ENCODE measurements at regions not wholly inside any gene's neighbourhood (a gene's known extent, or its start where the extent isn't known, plus 50 kb on each side); places are given as distances from the start of the nearest gene placed in this dataset.

- Histone ChIP-seq H3K4me3 (no peak overlapping the region), H3K27me3 (no peaks in the 10 kb centered on the region), H3K9me3 (no peaks in the 10 kb centered on the region), H3K36me3 (no peaks in the 10 kb centered on the region), H3K4me1 (no peaks in the 10 kb centered on the region), H3K27ac (no peak overlapping the region)
- 86 to 93% methylated on average over 3 to 4 of the region's 4 CpGs for WGBS, 2 donors
- no peak for DNase-seq
- intact Hi-C loops (cut with DNase I): no loop called here
- no peak for TF ChIP-seq CTCF (IDR thresholded peaks at IDR 0.05)
- no peak for TF ChIP-seq POLR2A (IDR thresholded peaks at IDR 0.05)
Measured at GRCh38 chr11:62073061-62073460, 50.8 kb upstream of the INCENP start.

DNA sequence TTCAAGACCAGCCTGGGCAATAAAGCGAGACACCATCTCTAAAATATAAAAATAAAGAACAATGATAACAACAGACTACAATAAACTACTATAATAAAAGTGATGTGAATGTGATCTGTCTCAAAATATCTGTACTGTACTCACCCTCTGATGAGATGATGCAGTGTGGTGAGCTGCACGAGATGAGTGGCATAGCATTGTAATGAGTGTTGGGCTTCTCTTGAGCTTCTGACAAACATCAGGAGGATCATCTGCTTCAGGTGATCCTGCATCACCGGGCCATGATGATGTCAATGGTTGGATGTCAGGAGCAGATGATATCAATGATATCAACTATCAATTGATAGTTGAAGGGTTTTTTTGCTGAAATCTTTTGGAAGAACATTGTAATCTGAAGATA is 52.4 kb upstream of the INCENP start:
- intact Hi-C loops (cut with DNase I): no loop called here
- Histone ChIP-seq H3K27me3 (no peaks in the 10 kb centered on the region), H3K9me3 (no peaks in the 10 kb centered on the region), H3K4me3 (no peak overlapping the region), H3K4me1 (no peaks in the 10 kb centered on the region), H3K27ac (no peak overlapping the region), H3K36me3 (no peaks in the 10 kb centered on the region)
- TF ChIP-seq CTCF (IDR thresholded peaks at IDR 0.05) (no peak), POLR2A (IDR thresholded peaks at IDR 0.05) (no peak)
- WGBS, 2 donors: 85 to 88% methylated on average over 3 of the region's 3 CpGs
- no peak for DNase-seq

DNA sequence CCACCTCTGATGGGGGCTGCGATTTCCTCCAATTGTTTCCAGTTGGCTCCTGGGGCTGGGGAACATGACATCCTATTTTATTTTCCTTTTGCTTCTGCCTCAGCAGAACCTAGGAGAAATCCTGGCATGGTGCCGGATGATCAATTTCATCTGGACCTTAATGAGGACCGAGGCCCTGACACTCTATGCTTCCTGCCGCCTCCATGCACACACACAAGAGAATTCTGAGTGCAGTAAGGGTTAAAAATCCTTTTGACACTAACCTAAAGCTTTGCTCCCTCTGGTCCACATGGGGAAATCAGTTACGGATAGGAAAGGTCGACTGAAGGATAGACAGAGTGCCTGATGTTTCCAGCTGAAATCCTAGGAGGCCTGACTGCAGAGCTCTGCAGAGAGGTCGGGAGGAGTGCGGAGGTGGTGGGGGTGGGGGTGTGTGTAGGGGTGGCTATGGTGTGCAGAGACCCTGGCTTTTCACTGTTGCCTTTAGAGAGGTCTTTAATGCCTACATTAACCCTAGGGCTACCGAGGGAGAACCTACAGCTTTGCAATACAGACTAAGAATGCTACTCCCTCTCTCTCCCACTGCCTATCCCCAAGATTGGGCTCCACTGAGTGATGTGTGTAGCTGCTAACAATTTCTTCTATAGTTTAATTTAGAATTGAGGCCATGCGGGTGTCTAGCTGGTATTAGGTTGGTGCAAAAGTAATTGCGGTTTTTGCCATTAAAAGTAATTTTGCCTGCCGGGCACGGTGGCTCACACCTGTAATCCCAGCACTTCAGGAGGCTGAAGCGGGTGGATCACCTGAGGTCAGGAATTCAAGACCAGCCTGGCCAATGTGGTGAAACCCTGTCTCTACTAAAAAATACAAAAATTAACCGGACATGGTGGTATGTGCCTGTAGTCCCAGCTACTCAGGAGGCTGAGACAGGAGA is 53.6 kb upstream of the INCENP start:
- Histone ChIP-seq H3K4me1 (no peaks in the 10 kb centered on the region), H3K4me3 (no peak overlapping the region), H3K36me3 (no peaks in the 10 kb centered on the region), H3K27me3 (no peaks in the 10 kb centered on the region), H3K9me3 (no peaks in the 10 kb centered on the region), H3K27ac (no peak overlapping the region)
- 69 to 76% methylated on average over 10 to 15 of the region's 15 CpGs for WGBS, 2 donors
- TF ChIP-seq CTCF (IDR thresholded peaks at IDR 0.05) (no peak), POLR2A (IDR thresholded peaks at IDR 0.05) (no peak)
- no peak for DNase-seq
- intact Hi-C loops (cut with DNase I): no loop called here

GRCh38 chr11:62069374-62069773 is 54.4 kb upstream of the INCENP start:
- H3K9me3 ChIP-seq: no peaks in the 10 kb centered on the region
- H3K4me1 ChIP-seq: no peaks in the 10 kb centered on the region
- DNase-seq: no peak
- TF ChIP-seq CTCF (IDR thresholded peaks at IDR 0.05) (no peak), POLR2A (IDR thresholded peaks at IDR 0.05) (no peak)
- intact Hi-C loops (cut with DNase I): no loop called here
- H3K27me3 ChIP-seq: no peaks in the 10 kb centered on the region
- no peaks in the 10 kb centered on the region for H3K36me3 ChIP-seq
- 68 to 82% methylated on average over 6 to 8 of the region's 8 CpGs for WGBS, 2 donors
- H3K27ac ChIP-seq: no peak overlapping the region
- H3K4me3 ChIP-seq: no peak overlapping the region

DNA sequence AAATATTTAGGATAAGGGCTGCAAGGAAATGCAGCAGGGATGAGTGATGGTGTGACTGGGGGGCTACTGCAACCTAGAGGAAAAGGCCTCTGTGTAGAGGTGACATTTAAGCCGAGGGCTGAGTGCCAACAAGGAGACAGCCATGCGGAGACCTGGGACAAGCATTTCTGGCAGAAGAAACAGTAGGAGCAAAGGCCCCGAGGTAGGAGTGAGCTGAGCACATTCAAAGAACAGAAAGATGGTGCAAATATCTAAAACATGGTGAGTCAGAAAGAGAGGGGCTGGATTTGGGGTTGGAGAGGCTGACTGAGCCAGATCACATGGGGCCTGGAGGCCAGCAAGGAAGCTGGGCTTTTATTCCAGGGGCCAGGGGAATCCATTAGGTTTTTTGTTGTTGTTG is 55.1 kb upstream of the INCENP start:
- Histone ChIP-seq H3K27ac (no peak overlapping the region), H3K36me3 (no peaks in the 10 kb centered on the region), H3K4me3 (no peak overlapping the region), H3K9me3 (no peaks in the 10 kb centered on the region), H3K27me3 (no peaks in the 10 kb centered on the region), H3K4me1 (no peaks in the 10 kb centered on the region)
- TF ChIP-seq POLR2A (IDR thresholded peaks at IDR 0.05): no peak
- no peak for TF ChIP-seq CTCF (IDR thresholded peaks at IDR 0.05)
- WGBS, 2 donors: 70 to 74% methylated on average over 3 of the region's 3 CpGs
- intact Hi-C loops (cut with DNase I): no loop called here
- DNase-seq: no peak
